HG03565 (cell line): ENCODE measurements at regions not wholly inside any gene's neighbourhood (a gene's known extent, or its start where the extent isn't known, plus 50 kb on each side); places are given as distances from the start of the nearest gene placed in this dataset.

Experiments used
- ATAC-seq: cut with Tn5 transposase; IDR thresholded peaks from one replicate; pipeline ENCODE4 v1.9.1; 2021; ENCODE audit warnings: mild to moderate bottlenecking, moderate library complexity; ENCODE audit not compliant: unreplicated experiment

GRCh38 chr4:178696515-178696914 is 1254.3 kb upstream of the AGA start:
- ATAC-seq, result no peak

- no peak for ATAC-seq
Measured at GRCh38 chr4:178712486-178712885, 1270.2 kb upstream of the AGA start.

DNA sequence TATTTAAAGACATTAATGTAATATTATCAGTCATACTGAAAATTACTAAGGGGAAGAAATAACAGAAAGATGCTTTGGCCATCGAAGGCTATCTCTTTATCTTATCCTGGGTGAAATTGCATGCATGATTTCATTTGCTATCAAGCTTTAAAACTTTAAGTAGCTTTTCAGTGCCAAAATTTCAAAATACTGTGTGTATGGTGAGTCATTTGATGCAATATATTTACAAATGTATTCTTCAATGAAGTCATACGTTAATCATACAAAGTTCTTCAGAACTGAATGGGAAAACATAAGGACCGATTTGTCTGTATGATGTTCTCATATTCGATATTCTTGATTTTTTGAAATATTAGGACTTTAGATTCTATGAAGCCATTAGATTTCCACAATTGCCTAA is 1295.8 kb upstream of the AGA start:
- no peak for ATAC-seq

DNA sequence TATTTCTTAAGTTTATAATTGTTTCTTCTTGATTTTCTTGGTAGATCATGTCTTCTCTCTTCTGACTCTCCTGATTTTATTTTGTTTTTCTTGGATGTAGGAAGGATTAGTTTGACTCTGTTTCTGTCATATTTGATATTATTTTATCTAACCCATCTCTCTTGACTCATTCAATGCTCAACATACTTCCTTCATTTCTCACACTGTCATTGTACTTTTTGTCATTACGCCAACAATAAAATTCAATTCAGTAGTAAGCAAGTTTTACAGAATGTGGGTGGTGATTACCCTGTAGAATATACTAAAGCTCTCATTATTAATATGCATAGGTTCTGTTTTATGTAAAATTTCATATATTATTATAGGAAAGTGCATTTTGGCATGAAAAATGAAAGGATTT is 1303.0 kb upstream of the AGA start:
- no peak for ATAC-seq

DNA sequence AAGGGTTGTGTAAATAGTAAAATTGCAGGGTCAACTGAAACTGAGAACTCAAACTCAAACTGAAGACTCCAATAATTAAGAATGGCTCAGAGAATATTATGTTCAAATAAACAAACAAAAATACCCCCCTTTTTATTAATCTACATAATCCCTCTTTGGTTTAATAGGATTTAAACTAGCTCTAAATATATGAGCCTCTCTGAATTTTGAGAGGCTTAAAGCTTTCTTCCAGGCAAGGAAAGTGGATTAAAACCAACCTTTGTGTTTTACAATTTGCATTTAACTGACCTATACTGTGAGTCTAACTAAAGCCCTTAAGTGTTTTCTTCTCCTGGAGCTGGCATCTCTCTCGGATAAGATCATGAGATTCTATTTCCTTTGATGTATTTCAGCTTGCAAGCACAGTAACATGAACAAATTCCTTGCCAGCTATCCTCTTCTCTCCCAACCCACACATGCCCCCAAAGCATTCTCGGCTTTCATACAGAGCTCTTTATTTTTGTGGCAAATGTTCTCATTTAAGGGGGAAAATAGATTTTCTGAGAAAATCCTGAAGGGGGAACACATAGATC is 1310.8 kb upstream of the AGA start:
- ATAC-seq, result no peak

DNA sequence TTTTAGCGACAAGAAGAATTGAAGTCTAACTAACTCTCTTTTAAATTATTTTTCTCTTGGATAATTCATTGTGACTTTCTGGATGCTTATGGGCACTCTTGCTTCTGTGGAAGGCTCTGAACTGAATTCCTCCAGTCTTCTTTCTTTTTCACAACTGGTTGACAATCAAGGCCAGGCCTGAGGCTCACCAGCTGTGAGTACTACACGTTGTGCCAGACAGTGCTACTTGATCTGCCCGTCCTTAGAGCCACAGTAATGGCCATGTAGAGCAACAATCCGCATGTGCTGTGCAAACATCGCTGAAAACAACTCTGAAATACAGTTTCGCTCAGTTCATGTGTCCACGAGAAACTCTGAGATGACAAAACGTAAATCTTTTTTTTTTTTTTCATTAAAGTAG is 1336.3 kb upstream of the AGA start:
- ATAC-seq, result no peak

- no peak for ATAC-seq
Measured at GRCh38 chr4:178781779-178782178, 1339.5 kb upstream of the AGA start.

- ATAC-seq, result no peak
Measured at GRCh38 chr4:178784491-178784890, 1342.3 kb upstream of the AGA start.

GRCh38 chr4:178789279-178789678 is 1347.0 kb upstream of the AGA start:
- no peak for ATAC-seq

DNA sequence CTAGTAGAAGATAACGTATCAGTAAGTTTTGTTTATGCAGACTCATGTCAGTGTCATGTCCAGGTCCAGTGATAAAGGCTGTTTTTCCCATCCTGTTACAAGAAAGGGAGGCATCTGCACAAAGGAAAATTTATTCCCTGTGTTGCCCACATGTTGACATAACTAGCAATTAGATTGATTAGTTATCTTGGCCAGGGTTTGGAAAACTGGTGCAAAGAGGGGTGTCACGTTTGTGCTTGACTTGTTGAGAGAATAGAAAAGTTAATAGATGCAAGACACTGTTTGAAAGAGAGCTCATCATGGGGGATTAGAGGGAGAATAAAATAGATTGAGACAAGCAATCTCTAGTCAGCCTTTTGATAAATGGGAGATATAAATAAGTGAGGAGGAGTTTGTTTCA is 1357.0 kb upstream of the AGA start:
- no peak for ATAC-seq

- ATAC-seq, result no peak
Measured at GRCh38 chr4:178808106-178808505, 1365.9 kb upstream of the AGA start.

- no peak for ATAC-seq
Measured at GRCh38 chr4:178809921-178810320, 1367.7 kb upstream of the AGA start.

- no peak for ATAC-seq
Measured at GRCh38 chr4:178811356-178811755, 1369.1 kb upstream of the AGA start.

- no peak for ATAC-seq
Measured at GRCh38 chr4:178812866-178813265, 1370.6 kb upstream of the AGA start.

- ATAC-seq, result no peak
Measured at GRCh38 chr4:178814908-178815307, 1372.7 kb upstream of the AGA start.

GRCh38 chr4:178823673-178824295 is 1381.5 kb upstream of the AGA start:
- ATAC-seq, result no peak

DNA sequence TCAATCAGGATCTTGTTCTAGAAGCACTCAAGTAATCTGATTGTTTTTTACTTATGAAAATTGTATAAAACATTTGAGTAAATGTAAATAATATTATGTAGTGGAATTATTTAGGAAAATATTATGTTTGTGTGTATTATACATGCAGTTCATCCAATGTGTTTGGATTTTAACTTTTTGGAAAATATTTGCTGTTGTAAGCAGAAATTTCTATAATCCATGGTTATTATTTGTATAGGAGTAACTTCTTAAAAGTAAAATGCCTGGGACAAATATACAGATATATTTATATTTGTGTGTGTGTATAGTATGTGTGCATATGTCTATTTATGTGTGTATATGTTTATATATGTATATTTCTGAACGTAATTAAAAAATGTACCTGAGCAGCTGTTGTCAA is 1394.6 kb upstream of the AGA start:
- ATAC-seq, result no peak

GRCh38 chr4:178838776-178839175 is 1396.5 kb upstream of the AGA start:
- no peak for ATAC-seq

DNA sequence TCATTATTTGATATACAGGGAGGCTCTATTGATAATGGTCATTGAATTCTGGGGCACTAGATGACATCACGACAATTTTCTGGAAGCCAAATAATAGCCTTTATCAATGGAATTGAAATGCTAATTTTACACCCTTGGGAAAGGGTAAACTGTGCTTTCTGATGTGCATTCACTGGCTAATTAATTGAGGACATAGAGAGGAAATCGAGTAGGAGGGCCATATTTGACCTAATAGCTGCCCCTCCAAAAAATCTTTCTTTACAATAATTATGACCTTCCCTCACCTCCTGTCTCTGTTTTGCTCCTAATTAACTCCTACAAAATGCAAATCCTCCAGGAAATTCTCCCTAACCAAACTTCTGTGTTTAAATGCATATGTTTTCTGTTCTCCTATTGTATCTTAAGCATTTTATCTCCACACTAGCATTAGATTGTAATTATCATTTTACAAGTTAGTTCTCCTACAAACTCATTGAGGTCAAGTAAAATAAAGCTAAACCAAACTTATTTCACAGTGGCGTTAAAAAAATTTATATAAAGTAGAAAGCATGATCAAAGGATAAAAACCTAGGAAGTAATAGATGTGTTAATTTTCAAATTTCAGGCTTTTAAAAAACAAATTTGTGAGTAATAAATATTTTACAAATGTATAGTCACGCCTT is 1414.0 kb upstream of the AGA start:
- ATAC-seq, result no peak

- no peak for ATAC-seq
Measured at GRCh38 chr4:178871476-178871875, 1429.2 kb upstream of the AGA start.

- no peak for ATAC-seq
Measured at GRCh38 chr4:178881937-178882336, 1439.7 kb upstream of the AGA start.

DNA sequence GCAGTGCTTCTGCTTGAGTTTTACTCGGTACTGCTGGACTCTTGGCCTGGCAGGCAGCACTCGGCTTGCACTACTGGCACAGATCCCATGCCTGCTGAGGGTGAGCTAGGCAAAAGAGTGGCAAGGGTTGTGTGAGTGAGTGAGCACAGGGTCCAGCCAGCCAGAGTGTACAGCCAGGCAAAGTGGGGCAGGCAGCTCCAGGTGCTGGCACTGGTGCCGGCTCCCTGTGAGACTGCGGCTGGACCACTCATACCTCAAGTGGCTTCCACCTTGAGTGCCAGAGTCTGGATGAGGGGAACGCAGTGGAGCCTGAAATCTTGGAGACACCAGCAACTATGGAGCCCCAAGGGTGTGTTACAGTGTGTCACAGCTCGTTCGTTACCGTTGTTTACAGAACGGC is 1451.9 kb upstream of the AGA start:
- ATAC-seq, result no peak

GRCh38 chr4:178899084-178899483 is 1456.8 kb upstream of the AGA start:
- no peak for ATAC-seq
